HG02852 (cell line): ENCODE measurements at regions not wholly inside any gene's neighbourhood (a gene's known extent, or its start where the extent isn't known, plus 50 kb on each side); places are given as distances from the start of the nearest gene placed in this dataset.

Source experiments
- ATAC-seq: cut with Tn5 transposase; IDR thresholded peaks from one replicate; pipeline ENCODE4 v1.9.1; 2021; ENCODE audit warnings: mild to moderate bottlenecking, moderate library complexity; ENCODE audit not compliant: unreplicated experiment

- ATAC-seq: no peak
These were observed 291.6 kb downstream of the BUD13 start for GRCh38 chr11:116481126-116481675.

DNA sequence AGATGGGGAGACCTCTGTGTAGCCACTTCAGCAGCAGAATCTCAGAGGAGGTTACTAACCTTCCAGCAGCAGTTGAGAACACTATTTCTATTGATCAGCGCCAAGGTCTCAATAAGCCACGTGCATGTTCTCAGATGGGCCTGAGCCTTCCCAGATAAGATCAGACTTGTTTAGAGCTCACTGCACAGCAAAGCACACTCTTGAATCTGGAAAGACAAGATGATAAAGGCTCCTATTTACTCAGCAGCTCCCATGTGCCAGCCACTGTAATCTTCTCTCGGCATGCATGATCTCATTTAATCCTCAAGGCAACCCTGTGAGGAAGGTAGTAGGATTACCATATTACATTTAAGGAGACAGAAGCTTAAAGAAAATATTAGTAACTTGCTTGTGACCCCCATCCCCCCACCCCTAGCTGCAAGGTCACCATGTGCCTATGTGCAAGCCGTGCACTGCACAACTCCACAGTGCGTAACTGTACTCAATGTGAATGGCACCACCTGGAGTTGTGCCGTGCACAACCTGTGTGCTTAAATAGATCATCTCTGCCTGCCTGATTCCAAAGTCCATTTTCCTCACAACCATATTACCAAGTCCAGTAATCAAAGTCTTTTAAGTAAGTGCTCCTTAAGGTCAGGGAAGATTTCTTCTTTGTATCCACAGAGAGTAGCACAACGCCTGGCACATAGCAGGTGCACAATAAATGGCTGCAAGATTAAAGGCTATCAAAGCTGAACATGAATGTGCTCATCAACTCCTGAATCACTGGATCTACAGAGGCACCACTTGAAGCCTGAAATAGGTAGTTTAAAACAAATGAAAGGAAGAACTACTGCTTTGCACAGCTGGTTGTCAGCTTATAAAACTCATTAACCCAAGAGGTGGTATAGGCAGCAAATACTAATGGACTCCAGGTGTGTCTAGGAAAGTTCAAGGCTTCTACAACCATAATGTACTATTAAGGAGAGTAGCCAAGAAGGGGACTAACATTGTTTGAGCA lies 293.8 kb downstream of the BUD13 start:
- no peak for ATAC-seq

DNA sequence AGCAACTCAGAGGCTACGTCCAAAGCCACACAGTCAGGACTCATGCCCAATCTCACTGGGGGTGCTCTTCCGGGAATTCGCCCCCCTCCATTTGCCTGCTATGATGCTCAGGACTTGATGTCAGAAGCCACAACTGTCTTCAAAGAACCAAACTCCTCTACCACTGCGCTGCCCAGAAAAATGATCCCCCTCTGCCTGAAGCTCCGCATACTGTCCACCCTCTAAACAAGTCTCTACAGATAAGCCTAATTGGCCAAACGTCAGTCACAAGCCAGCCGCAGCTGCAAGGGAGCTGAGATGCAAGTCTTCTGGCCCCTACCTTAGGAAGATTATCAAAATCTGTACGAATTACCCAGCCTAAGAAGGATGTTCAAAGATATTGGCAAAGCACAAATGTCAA lies 294.6 kb downstream of the BUD13 start:
- ATAC-seq: no peak

- ATAC-seq: no peak
These were observed 298.9 kb downstream of the BUD13 start for GRCh38 chr11:116473790-116474346.

DNA sequence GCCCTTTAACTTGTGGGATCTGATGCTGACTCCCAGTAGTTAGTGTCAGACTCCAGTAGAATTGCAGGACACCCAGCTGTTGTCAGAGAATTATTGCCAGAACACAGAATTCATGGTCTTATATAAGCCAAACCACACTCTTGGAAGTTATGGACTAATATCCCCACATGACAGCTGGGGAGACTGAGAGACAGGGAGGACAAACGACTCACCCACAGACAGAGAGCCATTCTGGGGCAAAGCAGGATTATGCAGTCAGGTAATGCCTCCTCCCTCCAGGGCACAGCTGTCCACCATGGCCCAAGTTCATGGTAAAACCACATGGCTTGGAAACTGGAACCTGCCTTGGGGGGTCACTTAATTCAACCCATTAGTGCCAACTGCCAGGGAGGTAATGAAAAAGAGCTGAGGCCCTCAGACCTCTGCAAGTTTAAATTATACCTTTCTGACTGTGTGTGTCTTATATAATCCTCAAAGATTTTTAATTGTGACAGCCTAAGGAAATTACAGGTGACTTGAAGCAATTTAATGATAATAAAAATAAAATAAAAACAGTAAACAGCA lies 299.5 kb downstream of the BUD13 start:
- ATAC-seq: no peak

DNA sequence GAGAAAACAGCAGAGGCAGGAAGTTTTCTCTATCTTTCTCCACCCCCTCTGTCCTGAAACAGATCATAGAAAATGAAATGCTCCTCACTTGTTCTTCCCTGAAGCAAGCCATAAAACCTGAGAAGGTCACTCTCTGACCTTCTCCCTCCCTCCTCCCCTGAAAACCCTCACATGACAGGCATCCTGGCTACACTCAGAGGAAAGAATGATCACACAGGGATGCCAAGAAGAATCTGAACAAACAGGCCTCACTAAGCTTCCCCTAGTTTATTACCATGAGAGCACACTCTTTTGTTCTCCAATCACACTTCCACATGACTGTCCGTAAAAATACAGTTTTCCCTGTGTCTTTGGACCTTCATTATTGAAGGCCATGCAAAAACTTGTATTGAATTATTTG lies 300.1 kb downstream of the BUD13 start:
- ATAC-seq: no peak

DNA sequence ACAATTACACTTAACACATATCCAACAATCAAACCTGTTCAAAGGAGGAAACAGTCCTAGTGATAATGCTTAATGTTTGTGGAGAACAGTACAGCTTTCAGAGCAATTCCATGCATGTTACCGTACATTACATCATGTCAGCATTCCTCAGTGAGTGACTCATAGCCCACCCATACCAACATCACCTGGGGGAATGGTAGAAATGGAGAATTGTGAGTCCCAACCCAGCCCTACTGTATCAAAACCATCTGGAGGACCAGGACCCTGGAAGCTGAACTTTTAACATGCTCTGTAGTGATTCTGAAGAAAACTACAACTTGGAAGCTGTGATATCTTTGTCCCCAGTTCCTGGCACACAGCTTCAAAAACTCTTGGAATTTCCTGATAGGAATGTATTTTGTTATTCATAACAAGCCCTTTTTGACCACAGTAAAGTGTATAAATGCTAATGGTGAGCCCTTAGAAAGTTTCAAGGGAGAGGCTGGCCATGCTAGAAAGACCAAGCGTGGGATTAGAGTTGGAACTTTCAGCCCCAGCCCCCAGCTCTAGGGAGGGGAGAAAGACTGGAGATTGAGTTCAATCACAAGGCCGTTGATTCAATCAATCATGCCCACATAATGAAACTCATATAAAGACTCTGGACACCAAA lies 301.1 kb downstream of the BUD13 start:
- ATAC-seq: no peak

DNA sequence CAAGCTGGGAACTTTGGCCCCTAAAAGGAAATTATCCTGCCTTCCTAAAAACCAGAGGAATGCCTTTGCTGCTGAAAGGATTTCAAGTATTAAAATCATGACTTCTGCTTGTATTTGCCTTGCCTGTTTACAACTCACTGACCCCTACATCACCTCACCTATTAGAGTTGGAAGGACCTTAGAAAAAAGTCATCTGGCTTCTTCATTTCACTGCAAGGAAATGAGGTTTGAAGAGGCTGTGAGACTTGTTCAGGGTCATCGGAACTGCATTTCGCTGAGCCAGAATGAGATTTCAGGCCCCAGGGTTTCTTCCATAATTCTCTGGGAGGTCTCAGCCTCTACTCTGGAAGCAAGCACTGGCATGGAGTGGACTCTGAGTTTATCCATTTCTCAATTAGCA lies 304.1 kb downstream of the BUD13 start:
- no peak for ATAC-seq

- ATAC-seq: no peak
These were observed 305.0 kb downstream of the BUD13 start for GRCh38 chr11:116467823-116468222.

DNA sequence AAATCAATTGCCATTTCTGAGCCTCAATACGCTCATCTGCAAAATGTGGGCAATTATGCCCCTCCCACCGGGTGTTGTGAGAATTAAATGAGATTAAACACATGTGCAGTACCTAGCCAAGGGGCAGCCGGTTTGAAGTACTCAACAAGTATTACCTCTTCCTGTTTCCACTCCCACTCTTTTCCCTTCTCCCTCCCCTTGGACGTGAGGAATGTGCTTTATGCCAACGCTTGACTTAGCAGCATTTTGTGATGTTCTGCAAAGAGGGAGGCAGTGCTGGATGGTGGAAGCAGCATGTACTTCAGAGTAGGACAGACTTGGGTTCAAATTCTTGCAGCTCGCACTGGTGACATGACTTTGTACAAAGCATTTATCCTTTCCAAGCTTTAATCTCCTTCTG lies 306.0 kb downstream of the BUD13 start:
- ATAC-seq: no peak

DNA sequence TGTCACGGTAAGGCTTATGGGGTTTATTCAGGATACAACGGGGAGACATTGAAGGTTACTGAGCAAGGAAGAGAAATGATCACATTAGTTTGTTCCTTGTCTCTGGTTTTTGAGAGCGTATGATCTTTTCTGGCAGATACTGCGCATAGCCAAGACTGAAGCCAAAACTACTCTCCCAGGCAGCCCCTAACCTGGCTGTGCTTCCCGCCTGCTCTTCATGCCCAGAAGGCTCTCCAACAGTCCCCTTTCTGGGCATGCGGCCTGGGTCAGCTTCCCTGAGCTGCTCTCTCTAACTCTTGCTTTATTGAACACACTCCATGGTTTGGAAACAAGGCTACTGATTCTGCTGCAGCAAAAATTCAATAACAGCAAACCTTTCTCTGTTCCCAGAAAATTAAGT lies 306.6 kb downstream of the BUD13 start:
- ATAC-seq: no peak

DNA sequence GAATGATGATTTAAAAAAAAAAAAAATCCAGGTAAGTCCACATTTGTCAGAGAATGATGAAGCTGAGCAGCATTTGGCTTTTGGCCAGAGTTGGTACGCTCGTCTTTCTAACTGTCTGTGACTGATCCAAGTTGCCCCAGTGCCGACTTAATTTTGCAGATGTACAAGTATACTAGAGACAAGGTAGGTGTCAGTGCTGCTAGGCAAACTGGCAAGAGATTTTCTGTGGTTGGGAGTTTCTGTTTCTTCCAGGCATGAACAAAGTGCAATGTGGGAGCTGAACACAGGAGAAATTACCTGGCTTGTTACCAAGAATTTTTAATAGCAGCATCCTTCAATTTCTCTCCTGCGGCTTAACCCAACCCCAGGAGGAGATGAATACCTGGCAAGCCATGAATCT lies 307.7 kb downstream of the BUD13 start:
- ATAC-seq: no peak

- no peak for ATAC-seq
These were observed 311.0 kb downstream of the BUD13 start for GRCh38 chr11:116461789-116462188.

- ATAC-seq: no peak
These were observed 312.4 kb downstream of the BUD13 start for GRCh38 chr11:116460156-116460920.

DNA sequence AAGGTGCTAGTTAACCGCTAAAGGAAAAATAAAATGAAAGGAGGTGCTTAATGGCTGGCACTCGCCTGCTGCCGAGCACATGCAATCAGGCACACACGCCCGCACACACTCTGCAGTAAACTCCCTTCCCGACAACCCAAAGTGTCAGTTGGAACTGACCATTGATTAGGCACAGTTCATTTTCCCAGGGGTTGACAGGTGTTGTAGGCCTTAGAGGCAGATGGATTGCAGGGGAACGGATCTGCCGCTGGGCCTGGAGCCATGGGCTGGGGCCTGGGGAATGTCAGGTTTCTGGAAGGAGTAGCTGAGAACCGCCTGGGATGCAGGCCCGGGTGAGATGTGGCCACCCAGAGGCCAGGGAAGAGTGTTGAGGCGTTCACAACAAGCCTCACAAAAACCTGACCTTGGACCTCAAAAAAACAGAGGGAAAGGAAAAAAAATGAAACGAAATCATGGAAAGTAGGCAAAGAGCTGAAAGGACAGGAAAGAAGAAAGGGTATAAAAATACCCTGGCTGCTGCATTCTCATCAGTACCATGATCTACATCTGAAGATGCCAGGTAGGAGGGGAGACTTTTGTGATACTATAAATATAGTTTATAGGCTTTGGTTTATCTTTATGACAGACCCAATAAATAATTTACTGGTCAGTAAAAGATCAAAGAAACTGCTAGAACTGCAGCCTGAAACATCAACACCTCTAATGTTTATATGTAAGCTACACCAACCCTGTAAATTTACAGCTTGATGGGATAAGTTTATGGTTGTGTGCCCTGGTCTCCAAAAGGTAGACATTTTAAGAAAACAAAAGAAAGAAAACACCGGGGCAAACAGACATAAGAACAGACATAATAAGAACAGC lies 313.4 kb downstream of the BUD13 start:
- no peak for ATAC-seq

- no peak for ATAC-seq
These were observed 314.2 kb downstream of the BUD13 start for GRCh38 chr11:116458546-116458945.

DNA sequence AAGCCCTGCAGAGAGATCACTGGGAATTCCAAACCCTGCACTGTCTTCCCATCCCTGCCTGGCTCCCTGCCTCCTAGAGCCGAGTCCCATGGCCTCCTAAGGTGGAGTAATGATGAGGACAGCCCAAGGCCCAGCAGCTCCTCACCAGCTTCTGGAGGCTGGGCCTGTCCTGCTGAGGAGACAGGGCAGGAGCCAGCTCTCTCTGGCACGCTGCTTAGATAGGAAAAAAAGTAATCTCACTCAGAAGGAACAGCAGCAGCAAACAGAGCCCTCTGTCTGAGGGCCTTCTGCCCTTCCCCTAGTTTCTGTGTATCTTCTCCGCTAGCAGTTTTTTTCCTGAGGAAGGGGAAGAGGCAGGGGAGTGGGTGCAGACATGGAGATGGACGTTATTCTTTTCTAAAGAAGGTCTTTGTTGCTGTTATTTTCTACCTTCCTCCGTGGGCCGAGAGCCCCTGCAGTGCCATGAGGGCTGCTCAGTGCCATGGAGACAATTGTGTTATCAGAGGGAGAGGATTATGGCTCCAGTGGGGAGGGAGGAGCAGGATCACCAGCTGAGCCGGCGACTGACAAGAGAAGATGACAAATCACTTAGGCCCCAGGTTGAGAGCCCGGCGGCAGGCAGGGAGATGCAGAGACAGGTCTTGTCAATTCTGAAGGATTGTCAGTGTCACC lies 315.3 kb downstream of the BUD13 start:
- no peak for ATAC-seq

GRCh38 chr11:116454951-116455350 lies 317.8 kb downstream of the BUD13 start:
- no peak for ATAC-seq

GRCh38 chr11:116454020-116454645 lies 318.7 kb downstream of the BUD13 start:
- ATAC-seq: no peak
